ENCODE measurements at regions not wholly inside any gene's neighbourhood (a gene's known extent, or its start where the extent isn't known, plus 50 kb on each side); places are given as distances from the start of the nearest gene placed in this dataset.

DNA sequence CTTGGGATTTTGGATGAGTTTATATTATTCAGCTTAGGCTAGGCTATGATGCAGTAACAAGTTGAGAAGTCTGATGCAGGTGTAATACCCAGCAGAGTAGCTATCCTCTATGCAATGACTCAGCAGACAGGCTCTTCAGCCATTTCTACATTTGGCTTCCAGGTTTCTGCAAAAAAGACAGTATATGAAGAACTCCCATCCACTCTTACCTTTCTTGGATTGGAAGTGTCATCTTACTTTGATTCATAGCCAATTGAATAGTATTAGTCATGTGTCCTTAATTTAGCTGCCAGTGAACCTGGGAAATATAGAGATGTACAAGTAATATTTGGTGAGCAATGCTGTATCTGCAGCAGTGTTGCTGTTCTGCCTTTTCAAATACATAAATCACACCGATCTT lies 127.8 kb upstream of the NPSR1 start:
- TF ChIP-seq CTCF (IDR thresholded peaks at IDR 0.05; ENCODE audit: insufficient read depth, low read depth, low read length) = no peak
- DNase-seq (ENCODE audit: low read depth) = no peak
- no peak overlapping the region for H3K4me3 ChIP-seq (ENCODE audit: low read depth, low read length)

DNA sequence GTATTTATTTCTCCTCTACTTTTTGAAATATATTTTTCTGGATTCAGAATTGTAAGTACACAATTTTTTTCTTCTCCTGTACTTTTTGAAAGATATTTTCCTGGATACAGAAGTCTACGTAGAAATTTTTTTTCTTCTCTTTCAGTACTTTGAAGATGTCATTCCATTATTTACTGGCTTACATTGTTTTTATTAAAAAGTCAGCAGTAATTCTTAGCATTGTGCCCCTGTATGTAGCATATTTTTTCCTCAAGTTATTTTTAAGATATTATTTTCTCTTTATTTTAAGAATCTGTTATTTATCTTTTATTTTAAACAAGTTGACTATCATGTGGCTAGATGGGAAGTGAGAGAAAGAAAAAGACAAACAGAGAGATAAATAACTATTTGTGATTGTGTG lies 119.0 kb upstream of the NPSR1 start:
- no peak overlapping the region for H3K4me3 ChIP-seq (ENCODE audit: low read depth, low read length)
- no peak for DNase-seq (ENCODE audit: low read depth)
- TF ChIP-seq CTCF (IDR thresholded peaks at IDR 0.05; ENCODE audit: insufficient read depth, low read depth, low read length) = no peak

GRCh38 chr7:34544621-34545020 lies 113.4 kb upstream of the NPSR1 start:
- no peak for DNase-seq (ENCODE audit: low read depth)
- H3K4me3 ChIP-seq (ENCODE audit: low read depth, low read length) = no peak overlapping the region
- no peak for TF ChIP-seq CTCF (IDR thresholded peaks at IDR 0.05; ENCODE audit: insufficient read depth, low read depth, low read length)

GRCh38 chr7:34550996-34551395 lies 107.0 kb upstream of the NPSR1 start:
- H3K4me3 ChIP-seq (ENCODE audit: low read depth, low read length) = no peak overlapping the region
- no peak for DNase-seq (ENCODE audit: low read depth)
- TF ChIP-seq CTCF (IDR thresholded peaks at IDR 0.05; ENCODE audit: insufficient read depth, low read depth, low read length) = no peak

- no peak for TF ChIP-seq CTCF (IDR thresholded peaks at IDR 0.05; ENCODE audit: insufficient read depth, low read depth, low read length)
- H3K4me3 ChIP-seq (ENCODE audit: low read depth, low read length) = no peak overlapping the region
- no peak for DNase-seq (ENCODE audit: low read depth)
Measured at GRCh38 chr7:34552502-34552901, 105.5 kb upstream of the NPSR1 start.

GRCh38 chr7:34558022-34558421 lies 100.0 kb upstream of the NPSR1 start:
- TF ChIP-seq CTCF (IDR thresholded peaks at IDR 0.05; ENCODE audit: insufficient read depth, low read depth, low read length) = no peak
- DNase-seq (ENCODE audit: low read depth) = no peak
- H3K4me3 ChIP-seq (ENCODE audit: low read depth, low read length) = no peak overlapping the region

DNA sequence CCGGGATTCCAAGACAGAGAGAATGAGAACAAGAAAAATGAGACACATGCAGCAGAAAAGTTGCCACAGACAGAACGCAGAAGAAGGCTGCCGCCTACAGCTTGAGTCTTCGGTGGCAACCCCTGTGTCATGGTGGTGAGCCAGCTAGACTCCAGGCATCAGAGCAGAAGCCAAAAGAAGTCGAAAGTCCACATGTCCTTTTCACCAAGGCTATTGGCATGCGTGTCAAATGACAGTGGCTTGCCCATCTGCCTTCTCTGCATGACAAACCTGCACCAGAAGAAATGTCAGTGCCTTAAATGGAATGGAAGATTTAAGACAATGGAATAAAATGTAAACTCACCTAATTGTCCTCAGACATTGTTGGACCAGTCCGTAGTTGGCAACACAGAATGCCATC lies 93.9 kb upstream of the NPSR1 start:
- TF ChIP-seq CTCF (IDR thresholded peaks at IDR 0.05; ENCODE audit: insufficient read depth, low read depth, low read length) = no peak
- no peak for DNase-seq (ENCODE audit: low read depth)
- no peak overlapping the region for H3K4me3 ChIP-seq (ENCODE audit: low read depth, low read length)
